HG03097 (cell line): ENCODE measurements at regions not wholly inside any gene's neighbourhood (a gene's known extent, or its start where the extent isn't known, plus 50 kb on each side); places are given as distances from the start of the nearest gene placed in this dataset.
"Not testable (repeated sequence)": the region's sequence is repeated elsewhere in the genome, so short reads cannot be mapped to it uniquely, and the experiment has no call there.

Experiments
- ATAC-seq: cut with Tn5 transposase; IDR thresholded peaks from one replicate; pipeline ENCODE4 v1.9.1; 2021; ENCODE audit not compliant: unreplicated experiment, low FRiP score

- ATAC-seq, result not testable (repeated sequence)
Observed at GRCh38 chr18:27510036-27510633, 325.0 kb upstream of the CHST9 start.

GRCh38 chr18:27501671-27502070 lies 316.6 kb upstream of the CHST9 start:
- ATAC-seq, result no peak

GRCh38 chr18:27500531-27500930 lies 315.4 kb upstream of the CHST9 start:
- ATAC-seq, result no peak

GRCh38 chr18:27497246-27497645 lies 312.1 kb upstream of the CHST9 start:
- ATAC-seq, result no peak

- no peak for ATAC-seq
Observed at GRCh38 chr18:27493182-27493581, 308.1 kb upstream of the CHST9 start.

GRCh38 chr18:27491772-27492171 lies 306.7 kb upstream of the CHST9 start:
- ATAC-seq, result no peak

- no peak for ATAC-seq
Observed at GRCh38 chr18:27483276-27483675, 298.2 kb upstream of the CHST9 start.

- ATAC-seq, result no peak
Observed at GRCh38 chr18:27478459-27478858, 293.4 kb upstream of the CHST9 start.

- no peak for ATAC-seq
Observed at GRCh38 chr18:27473318-27473717, 288.2 kb upstream of the CHST9 start.

GRCh38 chr18:27467073-27467472 lies 282.0 kb upstream of the CHST9 start:
- no peak for ATAC-seq

GRCh38 chr18:27461957-27462356 lies 276.8 kb upstream of the CHST9 start:
- ATAC-seq, result no peak

GRCh38 chr18:27449104-27449503 lies 264.0 kb upstream of the CHST9 start:
- no peak for ATAC-seq

- no peak for ATAC-seq
Observed at GRCh38 chr18:27447930-27448329, 262.8 kb upstream of the CHST9 start.

GRCh38 chr18:27447451-27447881 lies 262.4 kb upstream of the CHST9 start:
- ATAC-seq, result no peak

GRCh38 chr18:27430595-27430994 lies 245.5 kb upstream of the CHST9 start:
- ATAC-seq, result no peak

- no peak for ATAC-seq
Observed at GRCh38 chr18:27428716-27429475, 243.8 kb upstream of the CHST9 start.

GRCh38 chr18:27428120-27428519 lies 243.0 kb upstream of the CHST9 start:
- ATAC-seq, result no peak

GRCh38 chr18:27423581-27423980 lies 238.5 kb upstream of the CHST9 start:
- no peak for ATAC-seq

- ATAC-seq, result no peak
Observed at GRCh38 chr18:27419646-27420045, 234.5 kb upstream of the CHST9 start.

GRCh38 chr18:27415495-27415894 lies 230.4 kb upstream of the CHST9 start:
- ATAC-seq, result no peak

- no peak for ATAC-seq
Observed at GRCh38 chr18:27414682-27415081, 229.6 kb upstream of the CHST9 start.
